Smooth muscle cell (in vitro differentiated cells): ENCODE measurements at regions not wholly inside any gene's neighbourhood (a gene's known extent, or its start where the extent isn't known, plus 50 kb on each side); places are given as distances from the start of the nearest gene placed in this dataset.

Source experiments
- DNase-seq: peaks from one replicate; lab custom pipeline; 2025; ENCODE audit not compliant: unreplicated experiment; lab: John Stamatoyannopoulos, UW
- H2AFZ ChIP-seq: fragments of 200-600 bp; sonication (generic); 2 replicates; pipeline ENCODE4 v1.6.0; 2016; ENCODE audit warnings: antibody characterized with exemption, low read depth, mild to moderate bottlenecking
- H3F3A ChIP-seq: fragments of 200-600 bp; sonication (generic); 2 replicates; pipeline ENCODE4 v1.6.0; 2017; ENCODE audit warnings: antibody characterized with exemption, low read depth
- H3K27ac ChIP-seq: fragments of 200-600 bp; sonication (generic); 2 replicates; pipeline ENCODE4 v1.5.1; 2016; ENCODE audit warnings: low read depth, mild to moderate bottlenecking
- H3K27me3 ChIP-seq: fragments of 200-600 bp; sonication (generic); 2 replicates; pipeline ENCODE4 v1.6.1; 2016; ENCODE audit warnings: low read depth, mild to moderate bottlenecking
- H3K36me3 ChIP-seq: fragments of 200-600 bp; sonication (generic); 2 replicates; pipeline ENCODE4 v1.5.1; 2016; ENCODE audit warnings: low read depth
- H3K4me1 ChIP-seq: fragments of 200-600 bp; sonication (generic); 2 replicates; pipeline ENCODE4 v1.5.1; 2016; ENCODE audit warnings: low read depth
- H3K4me2 ChIP-seq: fragments of 200-600 bp; sonication (generic); 2 replicates; pipeline ENCODE4 v1.6.0; 2016; ENCODE audit warnings: mild to moderate bottlenecking
- H3K4me3 ChIP-seq: fragments of 200-600 bp; sonication (generic); 2 replicates; pipeline ENCODE4 v1.5.1; 2016; ENCODE audit warnings: mild to moderate bottlenecking
- H3K79me2 ChIP-seq: fragments of 200-600 bp; sonication (generic); 2 replicates; pipeline ENCODE4 v1.6.0; 2016; ENCODE audit warnings: low read depth, mild to moderate bottlenecking
- H3K9ac ChIP-seq: fragments of 200-600 bp; sonication (generic); 2 replicates; pipeline ENCODE4 v1.6.0; 2016; ENCODE audit warnings: low read depth
- H3K9me3 ChIP-seq: fragments of 200-600 bp; sonication (generic); replicated peaks from 2 replicates; pipeline ENCODE4 v1.5.1; 2016; ENCODE audit warnings: low read depth
- H4K20me1 ChIP-seq: fragments of 200-600 bp; sonication (generic); 2 replicates; pipeline ENCODE4 v1.6.0; 2016; ENCODE audit warnings: low read depth
- CTCF ChIP-seq: fragments of 200-600 bp; sonication (generic); IDR thresholded peaks from 2 replicates; pipeline ENCODE4 v1.5.1; 2017; ENCODE audit warnings: borderline replicate concordance, mild to moderate bottlenecking, antibody characterized with exemption; ENCODE audit not compliant: insufficient read depth, poor library complexity, severe bottlenecking
- WGBS: methylation state at CpG from one replicate; pipeline ENCODE4 v1.1.7; 2016; ENCODE audit warnings: low lambda C conversion rate; 5-methylcytosine and 5-hydroxymethylcytosine counted together

GRCh38 chr9:30310711-30311110, 2073.7 kb upstream of the ACO1 start:
- no peaks in the 10 kb centered on the region for H3F3A ChIP-seq
- H2AFZ ChIP-seq = no peak overlapping the region
- no peak for TF ChIP-seq CTCF
- no peak overlapping the region for H3K4me2 ChIP-seq
- no peaks in the 10 kb centered on the region for H4K20me1 ChIP-seq
- no peak overlapping the region for H3K4me3 ChIP-seq
- no peaks in the 10 kb centered on the region for H3K4me1 ChIP-seq
- H3K79me2 ChIP-seq = no peaks in the 10 kb centered on the region
- no peaks in the 10 kb centered on the region for H3K27me3 ChIP-seq
- no peaks in the 10 kb centered on the region for H3K36me3 ChIP-seq
- WGBS = 97% methylated on average over 2 of the region's 2 CpGs
- no peak overlapping the region for H3K27ac ChIP-seq
- DNase-seq = no peak
- peaks cover 3% of the 10 kb centered on the region for H3K9me3 ChIP-seq
- no peak overlapping the region for H3K9ac ChIP-seq

- H3K4me2 ChIP-seq = no peak overlapping the region
- H3K27ac ChIP-seq = no peak overlapping the region
- H3K79me2 ChIP-seq = no peaks in the 10 kb centered on the region
- DNase-seq = no peak
- no peaks in the 10 kb centered on the region for H3K27me3 ChIP-seq
- no peaks in the 10 kb centered on the region for H3K9me3 ChIP-seq
- 77% methylated on average over 4 of the region's 4 CpGs for WGBS
- H3K4me1 ChIP-seq = no peaks in the 10 kb centered on the region
- H4K20me1 ChIP-seq = no peaks in the 10 kb centered on the region
- H3F3A ChIP-seq = no peaks in the 10 kb centered on the region
- TF ChIP-seq CTCF = no peak
- H3K9ac ChIP-seq = no peak overlapping the region
- no peaks in the 10 kb centered on the region for H3K36me3 ChIP-seq
- H2AFZ ChIP-seq = no peak overlapping the region
- H3K4me3 ChIP-seq = no peak overlapping the region
Observed at GRCh38 chr9:30329431-30329830, 2055.0 kb upstream of the ACO1 start.

- Histone ChIP-seq H3K9me3 (no peaks in the 10 kb centered on the region), H3K36me3 (no peaks in the 10 kb centered on the region), H4K20me1 (no peaks in the 10 kb centered on the region), H3K9ac (no peak overlapping the region), H3K4me3 (no peak overlapping the region), H3F3A (no peaks in the 10 kb centered on the region), H3K27ac (no peak overlapping the region), H3K4me2 (no peak overlapping the region), H3K27me3 (no peaks in the 10 kb centered on the region), H3K79me2 (no peaks in the 10 kb centered on the region), H3K4me1 (no peaks in the 10 kb centered on the region), H2AFZ (no peak overlapping the region)
- TF ChIP-seq CTCF = no peak
- 92% methylated on average over 15 of the region's 15 CpGs for whole genome bisulfite sequencing
- no peak for DNase-seq
Observed at GRCh38 chr9:30348904-30349303, 2035.5 kb upstream of the ACO1 start.
